SK-N-SH (cell line): ENCODE measurements at regions not wholly inside any gene's neighbourhood (a gene's known extent, or its start where the extent isn't known, plus 50 kb on each side); places are given as distances from the start of the nearest gene placed in this dataset.

ENCODE experiments used
- CTCF ChIA-PET: fragments of 300-600, 350-600 bp; formaldehyde crosslinking; extraction: SDS; loops from one replicate; lab custom pipeline; 2021; lab: Yijun Ruan, JAX
- POLR2A ChIA-PET: fragments of 350-600 bp; sonication (Branson Sonifier 250); formaldehyde crosslinking; extraction: SDS; loops from one replicate; lab custom pipeline; 2020; ENCODE audit warnings: antibody characterized with exemption, inconsistent platforms; lab: Yijun Ruan, JAX
- DNase-seq: peaks from one replicate; pipeline ENCODE4 v3.0.0; 2012
- H2AFZ ChIP-seq: fragments of 200-600 bp; sonication (generic); 2 replicates; pipeline ENCODE4 v1.8.1; 2016; ENCODE audit warnings: antibody characterized with exemption, mild to moderate bottlenecking, low read depth
- H3F3A ChIP-seq: fragments of 200-600 bp; sonication (generic); replicated peaks from 2 replicates; pipeline ENCODE3; 2016; ENCODE audit warnings: antibody characterized with exemption, mild to moderate bottlenecking; ENCODE audit not compliant: insufficient read depth
- H3K27ac ChIP-seq, 2 experiments: fragments of 200-500 bp in 1 of 2; fragments of 200-600 bp in 1 of 2; sonication (Bioruptor generic) in 1 of 2; sonication (generic), shearing (Covaris generic) in 1 of 2; 2 replicates each; pipeline versions ENCODE4 v1.5.1 to v1.6.1; 2014 to 2016; ENCODE audit warnings: low read depth in 2 of 2, inconsistent platforms in 1 of 2, low read length in 1 of 2, mild to moderate bottlenecking in 1 of 2, mixed read lengths in 1 of 2
- H3K27me3 ChIP-seq: fragments of 200-600 bp; sonication (generic), shearing (Covaris generic); 2 replicates; pipeline ENCODE4 v1.6.1; 2016; ENCODE audit warnings: mixed run types; ENCODE audit not compliant: insufficient read depth
- H3K36me3 ChIP-seq, 2 experiments: fragments of 200-500 bp in 1 of 2; fragments of 200-600 bp in 1 of 2; sonication (Bioruptor generic) in 1 of 2; sonication (generic) in 1 of 2; replicated peaks in 1 of 2; 2 replicates each; pipeline versions ENCODE3 to v1.5.1; 2014 to 2016; ENCODE audit warnings: low read length in 1 of 2, mild to moderate bottlenecking in 1 of 2; ENCODE audit not compliant: insufficient read depth in 2 of 2, control insufficient read depth in 1 of 2
- H3K4me1 ChIP-seq, 2 experiments: fragments of 200-500 bp in 1 of 2; fragments of 200-600 bp in 1 of 2; sonication (Bioruptor generic) in 1 of 2; sonication (generic), shearing (Covaris generic) in 1 of 2; 2 replicates each; pipeline versions ENCODE4 v1.5.1 to v1.6.1; 2014 to 2016; ENCODE audit warnings: low read depth in 1 of 2, low read length in 1 of 2, mixed run types in 1 of 2; ENCODE audit not compliant: insufficient read depth in 2 of 2, control insufficient read depth in 1 of 2
- H3K4me2 ChIP-seq: fragments of 200-600 bp; sonication (generic), shearing (Covaris generic); 2 replicates; pipeline ENCODE4 v1.6.1; 2017; ENCODE audit warnings: mixed run types
- H3K4me3 ChIP-seq, 2 experiments: fragments of 200-500 bp in 1 of 2; fragments of 200-600 bp in 1 of 2; sonication (Bioruptor generic) in 1 of 2; sonication (generic), shearing (Covaris generic) in 1 of 2; 2 replicates each; pipeline versions ENCODE4 v1.5.1 to v1.8.1; 2014 to 2016; ENCODE audit warnings: low read depth in 2 of 2, inconsistent platforms in 1 of 2, low read length in 1 of 2, mild to moderate bottlenecking in 1 of 2, mixed read lengths in 1 of 2, moderate library complexity in 1 of 2
- H3K79me2 ChIP-seq: fragments of 200-600 bp; sonication (generic); 2 replicates; pipeline ENCODE4 v1.8.1; 2017; ENCODE audit warnings: mild to moderate bottlenecking; ENCODE audit not compliant: insufficient read depth
- H3K9ac ChIP-seq: fragments of 200-600 bp; sonication (generic); 2 replicates; pipeline ENCODE4 v1.6.1; 2017; ENCODE audit warnings: mixed run types
- H3K9me2 ChIP-seq: fragments of 200-600 bp; sonication (generic); 2 replicates; pipeline ENCODE4 v1.6.1; 2017; ENCODE audit warnings: mixed run types
- H3K9me3 ChIP-seq: fragments of 200-600 bp; sonication (generic); 2 replicates; pipeline ENCODE4 v1.6.1; 2017; ENCODE audit warnings: mixed run types, mild to moderate bottlenecking, moderate library complexity
- H4K20me1 ChIP-seq: fragments of 200-600 bp; sonication (generic); 2 replicates; pipeline ENCODE4 v1.6.1; 2017; ENCODE audit warnings: mild to moderate bottlenecking, mixed run types; ENCODE audit not compliant: insufficient read depth
- CTCF ChIP-seq: fragments of 200-600 bp; sonication (generic); IDR thresholded peaks from 2 replicates; pipeline ENCODE4 v1.6.1; 2017; ENCODE audit warnings: antibody characterized with exemption, mild to moderate bottlenecking, moderate library complexity
- ELF1 ChIP-seq: IDR thresholded peaks from 2 replicates; pipeline ENCODE4 v1.4.0; 2012
- GATA2 ChIP-seq: sonication (generic); formaldehyde crosslinking; IDR thresholded peaks from 2 replicates; pipeline ENCODE4 v1.5.0; 2020; ENCODE audit warnings: mild to moderate bottlenecking, missing genetic modification reagents
- MXI1 ChIP-seq: IDR thresholded peaks from 2 replicates; pipeline ENCODE4 v1.6.1; 2012; ENCODE audit warnings: mild to moderate bottlenecking, low read depth, low read length, improper control_type of control experiment
- NRF1 ChIP-seq: IDR thresholded peaks from 2 replicates; pipeline ENCODE4 v1.6.1; 2012; ENCODE audit warnings: low read depth, mild to moderate bottlenecking, low read length
- PBX3 ChIP-seq: IDR thresholded peaks from 2 replicates; pipeline ENCODE4; 2012
- POLR2AphosphoS5 ChIP-seq: IDR thresholded peaks from 2 replicates; pipeline ENCODE4 v1.6.1; 2012; ENCODE audit warnings: low read depth, low read length
- RXRA ChIP-seq: IDR thresholded peaks from 2 replicates; pipeline ENCODE4 v1.4.0; 2012; ENCODE audit warnings: low read depth, mild to moderate bottlenecking, borderline replicate concordance
- TEAD4 ChIP-seq: IDR thresholded peaks from 2 replicates; pipeline ENCODE4 v1.4.0; 2012; ENCODE audit warnings: mild to moderate bottlenecking, borderline replicate concordance; ENCODE audit not compliant: insufficient read depth
- WGBS: methylation state at CpG from one replicate; pipeline ENCODE4 v1.1.6; 2017; ENCODE audit warnings: low lambda C conversion rate; 5-methylcytosine and 5-hydroxymethylcytosine counted together

GRCh38 chrX:43552156-43552555, 103.9 kb upstream of the MAOA start:
- Histone ChIP-seq H3K9me3 (no peaks in the 10 kb centered on the region), H3K27me3 (peaks cover 3% of the 10 kb centered on the region; the same call in 1 of the 2 replicates), H4K20me1 (no peaks in the 10 kb centered on the region), H3K9ac (no peak overlapping the region), H3K4me2 (no peak overlapping the region), H3F3A (no peaks in the 10 kb centered on the region), H3K9me2 (no peaks in the 10 kb centered on the region), H3K79me2 (no peaks in the 10 kb centered on the region), H3K27ac (no peak overlapping the region), H2AFZ (no peak overlapping the region), H3K4me3 (no peak overlapping the region), H3K36me3 (no peaks in the 10 kb centered on the region), H3K4me1 (no peaks in the 10 kb centered on the region)
- CTCF ChIA-PET, result interaction anchor here (0.7 to 0.8 kb wide), 2 partner anchors 198 to 203 kb away, joined by 3 to 4 read pairs; no protein-coding TSS in a partner anchor
- no peak for TF ChIP-seq POLR2AphosphoS5
- no peak for TF ChIP-seq RXRA
- TF ChIP-seq ELF1, result no peak
- no peak for TF ChIP-seq GATA2
- no peak for TF ChIP-seq CTCF
- TF ChIP-seq NRF1, result no peak
- POLR2A ChIA-PET, result no interaction called here
- DNase-seq, result no peak
- WGBS, result 8% methylated on average over 2 of the region's 2 CpGs

GRCh38 chrX:43552703-43553102, 103.4 kb upstream of the MAOA start:
- CTCF ChIA-PET, result interaction anchor here (0.7 kb wide), 1 partner anchor 198 kb away, joined by 3 read pairs; no protein-coding TSS in a partner anchor
- no peaks in the 10 kb centered on the region for H4K20me1 ChIP-seq
- H3K9me2 ChIP-seq, result no peaks in the 10 kb centered on the region
- H3F3A ChIP-seq, result no peaks in the 10 kb centered on the region
- H3K9me3 ChIP-seq, result no peaks in the 10 kb centered on the region
- TF ChIP-seq TEAD4 (no peak), MXI1 (no peak), CTCF (no peak), PBX3 (no peak), POLR2AphosphoS5 (no peak)
- POLR2A ChIA-PET, result no interaction called here
- no peak overlapping the region for H3K4me2 ChIP-seq
- peaks cover 3% of the 10 kb centered on the region; the same call in 1 of the 2 replicates for H3K27me3 ChIP-seq
- H3K9ac ChIP-seq, result no peak overlapping the region
- no peaks in the 10 kb centered on the region for H3K4me1 ChIP-seq
- H2AFZ ChIP-seq, result no peak overlapping the region
- 15% methylated on average over 4 of the region's 4 CpGs for WGBS
- H3K4me3 ChIP-seq, result no peak overlapping the region
- H3K36me3 ChIP-seq, result no peaks in the 10 kb centered on the region
- DNase-seq, result no peak
- H3K27ac ChIP-seq, result no peak overlapping the region
- H3K79me2 ChIP-seq, result no peaks in the 10 kb centered on the region
